Erythroblast (primary cell): ENCODE measurements at regions not wholly inside any gene's neighbourhood (a gene's known extent, or its start where the extent isn't known, plus 50 kb on each side); places are given as distances from the start of the nearest gene placed in this dataset.

Experiments
- GATA1 ChIP-seq: IDR thresholded peaks from 2 replicates; pipeline ENCODE4 v1.6.1; 2011; ENCODE audit warnings: low read depth, mild to moderate bottlenecking, control low read depth, low read length, moderate library complexity
- POLR2A ChIP-seq: IDR thresholded peaks from 2 replicates; pipeline ENCODE4 v1.6.1; 2011; ENCODE audit warnings: mild to moderate bottlenecking, low read length

- no peak for TF ChIP-seq GATA1
- TF ChIP-seq POLR2A, result no peak
Observed at GRCh38 chr2:181778621-181779201, 98.4 kb upstream of the NEUROD1 start.
